AG08396 (cell line): ENCODE measurements at regions not wholly inside any gene's neighbourhood (a gene's known extent, or its start where the extent isn't known, plus 50 kb on each side); places are given as distances from the start of the nearest gene placed in this dataset.
A peak's percentile ranks its signal among the peaks of the same experiment; 100 is the strongest.

Source experiments
- DNase-seq: peaks from one replicate; pipeline ENCODE4 v3.0.0; 2012; ENCODE audit warnings: low spot score, mixed read lengths

GRCh38 chr14:42224053-42224888, 617.6 kb downstream of the LRFN5 start:
- DNase-seq, result peak; percentile 45

GRCh38 chr14:42222924-42223471, 616.3 kb downstream of the LRFN5 start:
- DNase-seq, result peak; percentile 35

- DNase-seq, result peak; percentile 31
Observed at GRCh38 chr14:42214981-42215491, 608.4 kb downstream of the LRFN5 start.

GRCh38 chr14:42200957-42201356, 594.3 kb downstream of the LRFN5 start:
- DNase-seq, result no peak

- DNase-seq, result no peak
Observed at GRCh38 chr14:42198010-42198409, 591.3 kb downstream of the LRFN5 start.

GRCh38 chr14:42192738-42193653, 586.3 kb downstream of the LRFN5 start:
- DNase-seq, result peak; percentile 61

DNA sequence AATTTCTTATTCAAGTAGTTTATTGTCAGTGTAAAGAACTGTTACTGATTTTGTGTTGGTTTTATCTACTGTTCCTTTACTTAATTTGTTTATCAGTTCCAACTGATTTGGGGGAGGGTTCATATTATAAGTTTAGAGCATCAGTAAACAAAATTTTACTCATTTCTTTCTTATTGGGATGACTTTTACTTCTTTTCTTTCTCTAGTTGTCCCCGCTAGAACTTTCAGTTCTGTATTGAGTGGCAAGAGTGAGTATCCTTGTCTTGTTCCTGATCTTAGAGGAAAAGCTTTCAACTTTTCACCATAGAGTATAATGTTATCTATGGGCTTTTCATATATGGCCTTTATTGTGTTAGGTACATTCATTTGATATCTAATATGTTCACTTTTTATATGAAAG, 584.1 kb downstream of the LRFN5 start:
- DNase-seq, result no peak

DNA sequence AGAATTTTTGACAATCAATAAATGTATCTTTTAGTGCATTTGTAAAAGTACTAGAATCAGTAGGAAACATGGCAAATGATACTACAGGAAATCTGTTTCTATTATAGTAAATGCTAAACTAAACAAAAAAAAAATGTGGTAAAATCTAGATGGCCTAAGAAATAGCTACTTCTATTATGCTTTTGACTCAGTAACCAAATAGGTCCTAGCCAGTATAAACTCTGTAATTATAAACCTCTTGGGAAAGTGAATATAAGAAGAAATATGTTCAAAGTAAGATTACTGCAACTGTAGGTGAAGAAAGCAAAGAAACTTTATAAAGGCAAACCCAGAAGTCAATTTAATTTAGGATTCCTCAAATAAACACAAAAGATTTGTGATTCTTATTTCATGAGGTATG, 581.2 kb downstream of the LRFN5 start:
- no peak for DNase-seq

- no peak for DNase-seq
Observed at GRCh38 chr14:42185718-42186117, 579.0 kb downstream of the LRFN5 start.

GRCh38 chr14:42174357-42174756, 567.7 kb downstream of the LRFN5 start:
- no peak for DNase-seq

- no peak for DNase-seq
Observed at GRCh38 chr14:42173206-42173605, 566.5 kb downstream of the LRFN5 start.

GRCh38 chr14:42172304-42172703, 565.6 kb downstream of the LRFN5 start:
- DNase-seq, result no peak

- no peak for DNase-seq
Observed at GRCh38 chr14:42163136-42163535, 556.5 kb downstream of the LRFN5 start.

DNA sequence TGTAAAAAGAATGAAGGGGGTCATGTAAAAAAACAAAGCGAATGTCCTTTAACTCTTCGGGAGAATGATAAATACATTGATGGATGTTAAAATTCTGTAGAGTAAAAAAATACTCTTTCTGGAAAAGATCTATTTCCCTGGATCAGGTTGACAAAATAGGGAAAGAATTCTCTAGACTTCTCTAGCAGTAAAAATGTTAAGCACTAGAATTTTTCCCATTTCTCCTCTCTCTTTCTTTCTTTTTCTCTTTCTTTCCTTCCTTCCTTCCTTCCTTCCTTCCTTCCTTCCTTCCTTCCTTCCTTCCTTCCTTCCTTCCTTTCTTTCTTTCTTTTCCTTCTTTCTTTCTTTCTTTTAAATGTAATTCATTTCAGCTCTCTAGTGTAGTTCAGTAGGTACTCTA, 552.5 kb downstream of the LRFN5 start:
- DNase-seq, result no peak

DNA sequence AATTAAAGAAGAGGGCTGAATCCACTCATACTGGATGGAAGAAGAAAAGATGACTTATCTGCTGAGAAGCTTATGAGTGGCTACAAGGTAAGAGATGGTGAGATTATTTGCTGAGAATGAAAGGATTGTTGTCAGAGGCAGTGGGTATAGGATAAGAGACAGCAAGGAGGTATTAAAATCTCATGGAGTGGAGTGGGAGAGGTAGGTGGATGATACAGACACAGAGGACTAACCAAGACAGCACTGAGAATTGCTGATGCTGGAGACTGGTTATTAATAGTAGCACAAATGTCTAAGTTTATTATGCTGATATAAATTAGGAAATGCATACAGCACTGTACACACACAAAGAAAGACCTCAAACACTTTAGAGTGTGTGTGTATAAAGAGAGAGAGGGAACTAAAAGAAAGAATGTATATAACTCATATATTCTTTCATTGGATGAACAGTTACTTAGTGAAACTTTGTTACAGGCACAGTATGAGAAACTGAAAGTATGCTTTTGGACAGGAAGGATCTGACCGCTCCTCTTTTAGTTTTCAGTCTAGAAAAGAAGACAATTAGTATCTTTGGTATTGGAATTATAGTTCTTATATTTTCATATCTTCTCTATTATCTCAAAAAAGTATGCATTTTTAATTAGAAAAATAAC, 543.1 kb downstream of the LRFN5 start:
- no peak for DNase-seq

DNA sequence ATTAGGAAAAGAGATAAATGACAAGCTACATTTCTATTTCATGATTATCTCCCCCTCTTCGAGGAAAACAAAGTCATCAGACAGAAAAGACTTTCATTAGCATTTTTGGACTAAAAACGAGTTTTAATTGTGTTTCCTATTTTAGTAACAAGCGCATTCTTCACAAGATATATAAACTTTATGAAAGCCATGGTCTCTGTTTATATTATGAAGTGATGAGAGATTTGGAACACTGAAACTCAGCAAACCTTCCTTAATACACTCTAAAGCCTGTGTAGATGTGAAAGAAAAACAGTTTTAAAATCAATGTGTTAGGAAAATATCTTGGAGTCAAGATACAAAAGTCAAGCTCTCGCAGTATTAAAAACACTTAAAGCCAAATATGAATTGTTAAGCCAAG, 539.1 kb downstream of the LRFN5 start:
- no peak for DNase-seq

- DNase-seq, result no peak
Observed at GRCh38 chr14:42143114-42143513, 536.4 kb downstream of the LRFN5 start.

GRCh38 chr14:42141328-42141727, 534.7 kb downstream of the LRFN5 start:
- DNase-seq, result no peak

DNA sequence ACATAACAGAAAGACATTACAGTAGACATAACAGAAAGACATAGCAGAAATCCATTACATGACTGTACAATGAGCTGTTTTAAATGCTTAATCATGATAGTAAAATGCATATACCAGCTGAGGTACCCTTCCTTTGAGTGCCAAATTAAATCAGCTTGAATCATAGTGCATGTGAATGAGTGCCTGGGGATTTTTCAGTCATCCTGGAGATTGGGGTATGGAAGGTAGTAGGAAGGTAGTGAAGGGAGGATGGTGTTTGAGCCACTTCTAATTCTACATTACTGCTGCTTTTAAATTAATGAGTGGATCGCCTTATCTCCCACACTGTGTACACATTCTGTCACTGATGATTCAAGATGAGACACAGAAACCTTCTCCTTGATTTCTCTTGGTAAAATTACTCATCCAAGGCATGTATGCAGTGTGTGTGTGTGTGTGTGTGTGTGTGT, 534.2 kb downstream of the LRFN5 start:
- peak; percentile 4 for DNase-seq

DNA sequence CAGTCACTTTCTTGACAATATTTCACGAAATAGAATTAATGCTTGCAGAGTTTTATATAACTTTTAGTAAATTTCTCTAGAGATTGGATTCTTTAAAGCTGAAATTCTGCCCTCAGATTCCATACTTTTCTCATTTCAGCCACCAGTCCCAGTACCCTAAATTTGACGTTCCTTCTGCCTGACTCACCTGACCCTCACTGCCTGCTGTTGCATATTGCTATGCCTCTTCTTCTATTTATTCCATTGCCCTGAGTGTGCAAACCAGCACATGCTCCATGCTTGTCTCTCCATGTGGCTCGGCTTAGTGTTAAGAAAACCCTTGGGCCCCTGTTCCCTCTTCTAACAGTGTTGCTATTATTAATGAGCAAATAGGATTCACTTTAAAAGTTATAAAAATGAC, 533.3 kb downstream of the LRFN5 start:
- no peak for DNase-seq

DNA sequence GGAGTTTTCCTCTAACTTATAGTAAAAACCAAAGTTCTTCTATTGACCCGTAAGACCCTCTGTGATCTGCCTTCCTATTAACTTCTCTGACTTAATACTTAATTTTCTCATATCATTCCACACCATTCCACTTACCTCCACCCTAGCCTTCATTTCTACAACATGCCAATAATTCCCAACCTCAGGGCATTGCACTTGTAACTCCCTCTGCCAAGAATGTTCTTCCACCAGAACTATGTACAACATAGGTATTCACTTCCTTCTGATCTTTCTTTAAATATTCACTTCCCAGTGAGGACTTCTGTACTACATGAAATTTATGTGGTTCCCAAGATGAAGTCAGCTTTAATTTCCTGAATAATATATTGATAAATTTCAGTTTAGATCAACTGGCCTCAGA, 531.7 kb downstream of the LRFN5 start:
- no peak for DNase-seq

- DNase-seq, result no peak
Observed at GRCh38 chr14:42130815-42131214, 524.1 kb downstream of the LRFN5 start.
